ENCODE measurements at regions not wholly inside any gene's neighbourhood (a gene's known extent, or its start where the extent isn't known, plus 50 kb on each side); places are given as distances from the start of the nearest gene placed in this dataset.

DNA sequence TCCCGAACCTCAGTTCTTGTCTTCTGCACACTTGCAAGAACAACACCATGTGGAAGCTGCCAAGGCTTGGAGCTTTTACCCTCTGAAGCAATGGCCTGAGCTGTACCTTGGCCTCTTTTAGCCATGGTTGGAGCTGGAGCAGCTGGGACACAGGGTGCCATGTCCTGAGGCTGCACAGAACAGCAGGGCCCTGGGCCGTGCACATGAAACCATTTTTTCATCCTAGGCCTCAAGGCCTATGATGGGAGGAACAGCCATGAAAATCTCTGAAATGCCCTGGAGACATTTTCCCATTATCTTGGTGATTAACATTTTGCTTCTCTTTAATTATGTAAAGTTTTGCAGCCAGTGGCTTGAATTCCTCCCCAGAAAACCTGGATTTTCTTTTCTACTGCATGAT, 817.8 kb upstream of the CXADR start:
- no peak overlapping the region for H3K27ac ChIP-seq (ENCODE audit: low read depth in 1 of 2, low read length in 1 of 2)
- DNase-seq: no peak
- H3K9me3 ChIP-seq (ENCODE audit: control insufficient read depth in 4 of 4, insufficient read depth in 3 of 4, low read length in 3 of 4): peaks cover 0 to 8% (median 0%) of the 10 kb centered on the region in 4 donors
- H3K4me1 ChIP-seq (ENCODE audit: control insufficient read depth in 5 of 5, insufficient read depth in 5 of 5, low read length in 5 of 5): no peaks in the 10 kb centered on the region
- no peaks in the 10 kb centered on the region for H3K36me3 ChIP-seq (ENCODE audit: control insufficient read depth in 4 of 4, insufficient read depth in 4 of 4, low read length in 4 of 4)
- H3K4me3 ChIP-seq: no peak overlapping the region
- no peak for ATAC-seq (ENCODE audit: insufficient read depth, low FRiP score)
- TF ChIP-seq CTCF (IDR thresholded peaks at IDR 0.05; ENCODE audit: control extremely low read depth, extremely low read depth): no peak
- H3K27me3 ChIP-seq (ENCODE audit: control insufficient read depth in 3 of 3, insufficient read depth in 3 of 3, low read length in 2 of 3): no peaks in the 10 kb centered on the region
- no peak overlapping the region for H3K9ac ChIP-seq (ENCODE audit: insufficient read depth in 1 of 2, low read length in 2 of 2)
- WGBS, 2 donors: 91 to 94% methylated on average over 2 of the region's 2 CpGs

DNA sequence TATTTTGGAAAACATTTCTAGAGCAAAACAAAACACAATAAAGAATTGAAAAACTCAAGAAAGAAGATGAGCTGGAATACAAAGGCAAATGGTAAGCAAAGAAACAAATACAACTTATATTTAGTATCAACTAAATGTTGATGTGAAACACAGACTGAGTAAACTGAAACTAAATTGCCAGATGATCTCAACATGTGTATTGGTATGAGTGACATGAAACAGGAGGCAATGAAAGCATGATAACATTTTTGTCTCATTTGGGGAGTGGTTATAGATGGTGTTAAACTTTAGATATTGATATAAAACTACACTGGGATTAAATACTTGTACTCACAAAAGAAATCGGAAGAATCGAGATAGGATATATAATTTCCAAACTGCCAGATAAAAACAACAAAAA, 805.6 kb upstream of the CXADR start:
- no peaks in the 10 kb centered on the region for H3K9me3 ChIP-seq (ENCODE audit: control insufficient read depth in 4 of 4, insufficient read depth in 3 of 4, low read length in 3 of 4)
- no peak overlapping the region for H3K9ac ChIP-seq (ENCODE audit: insufficient read depth in 1 of 2, low read length in 2 of 2)
- ATAC-seq (ENCODE audit: insufficient read depth, low FRiP score) (no peak), DNase-seq (no peak)
- no peaks in the 10 kb centered on the region for H3K27me3 ChIP-seq (ENCODE audit: control insufficient read depth in 3 of 3, insufficient read depth in 3 of 3, low read length in 2 of 3)
- H3K4me1 ChIP-seq (ENCODE audit: control insufficient read depth in 5 of 5, insufficient read depth in 5 of 5, low read length in 5 of 5): no peaks in the 10 kb centered on the region
- no peaks in the 10 kb centered on the region for H3K36me3 ChIP-seq (ENCODE audit: control insufficient read depth in 4 of 4, insufficient read depth in 4 of 4, low read length in 4 of 4)
- 93 to 96% methylated on average over 2 of the region's 2 CpGs for WGBS, 2 donors
- no peak for TF ChIP-seq CTCF (IDR thresholded peaks at IDR 0.05; ENCODE audit: control extremely low read depth, extremely low read depth)
- no peak overlapping the region for H3K27ac ChIP-seq (ENCODE audit: low read depth in 1 of 2, low read length in 1 of 2)
- no peak overlapping the region for H3K4me3 ChIP-seq

GRCh38 chr21:16708101-16708835, 804.6 kb upstream of the CXADR start:
- no peak overlapping the region for H3K9ac ChIP-seq (ENCODE audit: insufficient read depth in 1 of 2, low read length in 2 of 2)
- WGBS, 2 donors: 63 to 65% methylated on average over 2 of the region's 2 CpGs
- H3K9me3 ChIP-seq (ENCODE audit: control insufficient read depth in 4 of 4, insufficient read depth in 3 of 4, low read length in 3 of 4): no peaks in the 10 kb centered on the region
- no peaks in the 10 kb centered on the region for H3K27me3 ChIP-seq (ENCODE audit: control insufficient read depth in 3 of 3, insufficient read depth in 3 of 3, low read length in 2 of 3)
- H3K4me3 ChIP-seq: no peak overlapping the region
- DNase-seq (no peak), ATAC-seq (ENCODE audit: insufficient read depth, low FRiP score) (no peak)
- H3K4me1 ChIP-seq (ENCODE audit: control insufficient read depth in 5 of 5, insufficient read depth in 5 of 5, low read length in 5 of 5): no peaks in the 10 kb centered on the region
- no peak overlapping the region for H3K27ac ChIP-seq (ENCODE audit: low read depth in 1 of 2, low read length in 1 of 2)
- H3K36me3 ChIP-seq (ENCODE audit: control insufficient read depth in 4 of 4, insufficient read depth in 4 of 4, low read length in 4 of 4): no peaks in the 10 kb centered on the region
- TF ChIP-seq CTCF (IDR thresholded peaks at IDR 0.05; ENCODE audit: control extremely low read depth, extremely low read depth): no peak

All from lung (tissue), 11 donors.